ENCODE measurements at regions not wholly inside any gene's neighbourhood (a gene's known extent, or its start where the extent isn't known, plus 50 kb on each side); places are given as distances from the start of the nearest gene placed in this dataset.
"Not testable (repeated sequence)": the region's sequence is repeated elsewhere in the genome, so short reads cannot be mapped to it uniquely, and the experiment has no call there.

GRCh38 chr1:64348270-64348960 is 121.5 kb upstream of the CACHD1 start:
- no peak for TF ChIP-seq CTCF (IDR thresholded peaks at IDR 0.05; ENCODE audit: insufficient read depth, low read length, poor library complexity, severe bottlenecking)
- Histone ChIP-seq H3K27me3 (replicated peaks; ENCODE audit: control insufficient read depth, insufficient read depth, low read length) (no peaks in the 10 kb centered on the region), H3K4me3 (replicated peaks; ENCODE audit: low read depth, low read length) (no peak overlapping the region)

GRCh38 chr1:64348961-64349648 is 120.8 kb upstream of the CACHD1 start:
- Histone ChIP-seq H3K4me3 (replicated peaks; ENCODE audit: low read depth, low read length) (no peak overlapping the region), H3K36me3 (ENCODE audit: control insufficient read depth, insufficient read depth, low read length) (no peaks in the 10 kb centered on the region), H3K27me3 (replicated peaks; ENCODE audit: control insufficient read depth, insufficient read depth, low read length) (no peaks in the 10 kb centered on the region)
- no peak for TF ChIP-seq CTCF (IDR thresholded peaks at IDR 0.05; ENCODE audit: insufficient read depth, low read length, poor library complexity, severe bottlenecking)
- DNase-seq (ENCODE audit: extremely low read depth, insufficient read length): no peak

More at GRCh38 chr1:64348270-64348960, 121.5 kb upstream of the CACHD1 start:
- no peaks in the 10 kb centered on the region for H3K36me3 ChIP-seq (ENCODE audit: control insufficient read depth, insufficient read depth, low read length)
- no peak for DNase-seq (ENCODE audit: extremely low read depth, insufficient read length)

GRCh38 chr1:64355534-64355933 is 114.4 kb upstream of the CACHD1 start:
- not testable (repeated sequence) for DNase-seq (ENCODE audit: extremely low read depth, insufficient read length); H3K4me3 ChIP-seq (replicated peaks; ENCODE audit: low read depth, low read length); H3K36me3 ChIP-seq (ENCODE audit: control insufficient read depth, insufficient read depth, low read length); H3K27me3 ChIP-seq (replicated peaks; ENCODE audit: control insufficient read depth, insufficient read depth, low read length)

GRCh38 chr1:64356636-64357256 is 113.2 kb upstream of the CACHD1 start:
- TF ChIP-seq CTCF (IDR thresholded peaks at IDR 0.05; ENCODE audit: insufficient read depth, low read length, poor library complexity, severe bottlenecking): no peak
- no peak for DNase-seq (ENCODE audit: extremely low read depth, insufficient read length)
- H3K27me3 ChIP-seq (replicated peaks; ENCODE audit: control insufficient read depth, insufficient read depth, low read length): no peaks in the 10 kb centered on the region
- H3K4me3 ChIP-seq (replicated peaks; ENCODE audit: low read depth, low read length): no peak overlapping the region
- no peaks in the 10 kb centered on the region for H3K36me3 ChIP-seq (ENCODE audit: control insufficient read depth, insufficient read depth, low read length)

- no peaks in the 10 kb centered on the region for H3K36me3 ChIP-seq (ENCODE audit: control insufficient read depth, insufficient read depth, low read length)
- no peaks in the 10 kb centered on the region for H3K27me3 ChIP-seq (replicated peaks; ENCODE audit: control insufficient read depth, insufficient read depth, low read length)
- TF ChIP-seq CTCF (IDR thresholded peaks at IDR 0.05; ENCODE audit: insufficient read depth, low read length, poor library complexity, severe bottlenecking): no peak
Observed at GRCh38 chr1:64357422-64357821, 112.5 kb upstream of the CACHD1 start.

GRCh38 chr1:64358692-64359091 is 111.2 kb upstream of the CACHD1 start:
- TF ChIP-seq CTCF (IDR thresholded peaks at IDR 0.05; ENCODE audit: insufficient read depth, low read length, poor library complexity, severe bottlenecking): no peak
- Histone ChIP-seq H3K4me3 (replicated peaks; ENCODE audit: low read depth, low read length) (no peak overlapping the region), H3K36me3 (ENCODE audit: control insufficient read depth, insufficient read depth, low read length) (no peaks in the 10 kb centered on the region), H3K27me3 (replicated peaks; ENCODE audit: control insufficient read depth, insufficient read depth, low read length) (no peaks in the 10 kb centered on the region)
- no peak for DNase-seq (ENCODE audit: extremely low read depth, insufficient read length)

More at GRCh38 chr1:64357422-64357821, 112.5 kb upstream of the CACHD1 start:
- no peak for DNase-seq (ENCODE audit: extremely low read depth, insufficient read length)
- no peak overlapping the region for H3K4me3 ChIP-seq (replicated peaks; ENCODE audit: low read depth, low read length)
